HG03039 (cell line): ENCODE measurements at regions not wholly inside any gene's neighbourhood (a gene's known extent, or its start where the extent isn't known, plus 50 kb on each side); places are given as distances from the start of the nearest gene placed in this dataset.

ENCODE experiments used
- ATAC-seq: cut with Tn5 transposase; IDR thresholded peaks from one replicate; pipeline ENCODE4 v1.9.1; 2021; ENCODE audit warnings: mild to moderate bottlenecking, moderate library complexity; ENCODE audit not compliant: unreplicated experiment

DNA sequence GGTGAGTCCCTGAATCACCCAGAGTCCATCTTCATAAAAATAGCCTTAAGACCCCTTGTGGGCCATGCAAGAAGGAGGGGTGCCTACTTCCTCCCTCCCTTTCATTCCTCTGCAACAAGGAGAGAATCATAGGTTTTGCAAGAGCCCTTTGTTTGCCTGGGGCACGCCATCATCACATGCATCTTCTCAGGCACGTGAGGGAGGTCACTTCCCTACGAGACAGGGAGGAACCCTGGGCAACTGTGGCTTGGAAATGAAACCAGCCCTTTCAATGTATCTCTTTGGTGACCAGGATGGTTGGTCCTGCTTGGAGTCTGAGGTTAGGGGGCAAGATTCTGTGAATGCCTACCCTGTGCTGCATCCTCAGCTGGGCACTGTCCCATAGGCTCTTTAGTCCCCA, 194.8 kb downstream of the MAFB start:
- no peak for ATAC-seq

DNA sequence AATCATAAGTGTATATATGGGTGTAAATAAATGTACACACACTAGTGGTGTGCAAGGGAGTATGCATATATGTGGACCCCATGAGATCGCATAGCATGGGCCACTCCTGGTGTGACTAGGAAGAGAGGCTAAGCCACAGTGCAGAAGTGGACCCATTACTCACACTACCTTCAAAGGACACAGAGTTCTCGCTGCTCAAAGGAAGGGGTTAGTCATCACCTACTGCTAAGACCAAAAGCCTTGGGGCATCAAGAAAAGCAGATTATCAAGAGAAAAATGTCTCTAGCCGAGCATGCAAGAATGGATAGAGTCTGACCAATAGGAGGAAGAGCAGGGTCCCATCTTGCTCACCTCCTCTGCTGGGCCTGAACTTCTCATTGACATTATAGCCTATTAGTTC, 195.5 kb downstream of the MAFB start:
- no peak for ATAC-seq

DNA sequence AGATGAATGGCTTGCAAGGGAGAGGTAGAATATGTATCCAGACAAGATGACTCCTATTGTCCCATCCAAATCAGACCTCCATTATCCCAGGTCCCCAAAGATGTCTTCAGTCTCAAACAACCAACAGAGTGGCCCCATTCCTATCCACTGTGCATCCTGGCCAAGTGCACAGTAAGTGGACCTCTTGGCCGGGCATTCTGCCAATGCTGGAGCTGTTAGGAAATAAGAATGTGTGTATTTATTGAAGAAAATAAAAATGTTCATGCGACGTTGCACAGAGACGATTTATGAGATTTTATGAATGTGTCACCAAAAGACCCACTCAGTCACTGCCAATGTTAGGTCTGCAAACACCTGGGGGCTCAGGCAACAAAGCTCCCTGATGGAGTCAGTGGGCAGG, 196.0 kb downstream of the MAFB start:
- no peak for ATAC-seq

DNA sequence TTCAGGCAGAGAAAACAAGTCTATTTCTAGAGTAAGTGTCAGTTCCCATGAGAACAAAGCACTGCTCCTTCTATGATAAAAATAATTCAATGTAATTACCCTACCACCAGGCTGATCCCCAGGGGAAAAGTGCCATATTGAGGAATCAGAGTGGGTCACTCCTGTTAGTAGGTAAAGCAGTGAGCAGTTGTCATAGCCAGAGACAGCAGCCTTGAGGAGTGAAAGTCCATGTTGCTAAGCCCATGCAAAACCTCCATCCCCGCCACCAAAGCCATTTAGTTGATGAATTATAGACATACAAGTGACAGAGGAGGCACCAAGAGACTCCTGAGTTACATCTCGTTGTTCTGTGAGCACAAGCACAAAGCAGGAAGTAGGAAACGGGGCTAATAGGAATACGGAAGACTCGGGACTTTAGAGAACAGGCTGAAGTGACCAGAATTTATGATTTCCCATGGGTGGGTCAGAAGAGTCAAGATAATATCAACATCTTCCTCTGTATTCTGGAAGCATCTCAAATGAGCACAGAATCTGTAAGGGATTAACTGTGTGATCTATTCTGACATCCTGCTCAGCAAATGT, 197.9 kb downstream of the MAFB start:
- no peak for ATAC-seq

DNA sequence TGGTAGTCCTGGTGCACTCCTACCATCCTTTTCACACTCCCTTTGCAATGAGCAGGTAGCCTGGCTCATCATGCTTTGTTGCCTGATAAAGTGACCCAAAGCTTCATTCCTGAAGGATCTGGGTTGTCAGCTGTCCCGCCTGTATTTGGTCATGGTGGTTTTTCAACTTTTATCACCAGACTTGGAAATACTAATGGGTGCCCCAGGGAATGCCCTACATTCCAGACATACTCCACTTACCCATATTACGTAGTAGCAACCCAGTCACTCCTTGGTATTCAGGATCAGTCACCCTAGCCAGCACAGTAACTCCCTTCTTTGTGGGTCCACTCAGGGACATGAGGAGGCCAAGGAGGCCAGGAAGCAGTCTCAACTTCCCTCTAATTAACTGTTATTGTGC, 199.2 kb downstream of the MAFB start:
- no peak for ATAC-seq

DNA sequence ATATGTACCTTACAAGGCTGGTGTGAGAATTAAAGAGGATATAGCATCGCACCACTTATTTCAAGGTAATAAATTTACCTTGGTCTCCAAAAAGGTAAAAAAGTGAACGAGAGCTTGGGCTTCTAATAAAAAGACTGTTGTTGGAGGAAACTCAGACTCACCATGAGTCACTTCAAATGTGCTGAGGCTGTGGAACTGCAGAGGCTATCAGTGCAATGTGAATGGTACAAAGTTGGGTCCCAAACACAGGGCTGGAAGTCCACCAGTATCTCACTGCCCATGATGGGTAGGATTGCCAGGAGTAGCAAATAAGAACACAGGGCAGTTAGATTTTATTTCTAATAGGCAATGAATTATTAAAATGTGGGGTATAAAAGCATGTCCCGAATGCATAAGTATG, 200.6 kb downstream of the MAFB start:
- no peak for ATAC-seq

DNA sequence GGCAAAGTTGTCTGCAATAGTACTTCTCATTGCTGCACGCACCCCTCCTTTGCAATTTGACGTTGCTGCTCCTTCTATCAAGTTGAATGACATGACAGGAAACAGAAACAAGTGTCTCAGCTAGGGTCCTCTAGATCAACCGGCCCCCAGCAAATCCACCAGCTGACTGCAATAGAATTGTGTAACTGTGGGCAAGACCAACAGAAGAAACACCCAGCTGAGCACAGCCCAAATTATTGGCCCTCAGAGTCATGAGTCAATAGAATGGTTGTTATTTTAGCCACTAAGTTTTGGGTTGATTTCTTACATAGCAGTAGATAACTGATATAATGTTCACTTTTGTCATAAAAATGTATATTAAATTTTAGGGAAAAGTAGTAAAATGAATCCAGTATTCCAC, 202.7 kb downstream of the MAFB start:
- ATAC-seq = no peak

DNA sequence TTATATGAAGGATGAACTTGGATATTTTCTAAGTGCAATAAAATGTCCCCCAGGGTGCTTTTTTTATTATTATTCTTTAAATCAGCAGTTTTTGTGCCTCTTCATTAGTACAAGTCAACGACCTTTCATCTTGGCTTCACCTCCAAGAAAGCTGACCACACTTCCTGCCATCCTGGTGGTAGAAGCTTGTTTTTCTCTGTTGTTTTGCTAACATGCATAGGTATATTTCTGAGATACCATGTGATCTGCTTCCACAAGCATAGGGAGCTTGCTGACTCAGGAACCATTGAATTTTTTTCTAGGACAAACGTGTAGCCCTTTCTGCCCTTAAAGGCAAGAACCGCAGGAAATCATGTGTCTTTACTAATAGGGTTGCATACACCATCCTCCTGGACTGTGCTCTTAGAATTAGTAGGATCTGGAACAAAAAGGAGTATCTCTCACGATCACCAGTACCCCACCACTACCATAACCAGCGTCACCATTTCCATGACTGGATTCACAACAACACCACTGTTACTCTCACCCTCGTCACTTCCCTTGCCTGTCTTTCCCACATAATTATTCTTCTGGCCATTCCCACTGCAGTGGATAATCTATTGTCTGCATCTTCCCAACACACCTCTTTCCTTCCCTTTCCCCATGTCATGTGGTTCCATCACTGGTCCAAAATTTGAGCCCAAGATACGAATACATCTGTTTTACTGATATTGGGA, 207.1 kb downstream of the MAFB start:
- no peak for ATAC-seq

DNA sequence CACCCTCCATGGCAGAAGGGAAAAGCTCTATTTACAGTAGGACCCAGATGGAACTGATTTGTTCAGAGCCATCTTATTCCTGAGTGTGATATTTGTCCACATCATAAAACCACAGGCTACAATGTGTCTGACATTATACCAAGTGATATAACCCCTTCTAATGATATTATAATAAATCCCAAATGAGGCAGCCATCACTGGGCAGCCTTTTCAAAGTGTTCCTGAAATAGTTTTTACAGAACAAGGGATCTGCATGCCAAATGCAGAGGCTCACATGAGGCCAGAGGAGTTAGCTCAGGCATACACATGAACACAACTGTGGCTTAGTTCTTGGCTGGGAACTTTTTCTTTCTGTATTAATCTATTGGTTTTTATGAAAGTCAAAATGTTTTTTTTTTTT, 207.7 kb downstream of the MAFB start:
- ATAC-seq = no peak

DNA sequence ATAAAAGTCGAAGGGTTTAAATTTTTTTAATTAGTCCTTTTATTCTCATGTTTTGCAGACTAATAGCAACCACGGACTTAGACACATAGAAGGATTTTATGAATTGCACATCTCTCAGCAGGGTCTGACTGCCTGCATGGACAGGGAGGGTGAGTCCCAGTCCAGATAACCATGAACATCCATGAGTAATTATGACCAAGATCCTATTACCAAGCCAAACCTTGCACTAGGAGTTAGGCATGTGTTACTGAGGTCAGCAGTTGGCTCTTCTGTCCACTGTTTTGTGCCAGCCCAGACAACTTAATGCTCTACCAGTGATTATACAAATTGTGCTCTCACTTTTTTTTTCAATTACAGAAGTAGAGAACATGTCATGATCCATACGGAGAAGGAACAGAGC, 211.2 kb downstream of the MAFB start:
- ATAC-seq = no peak

DNA sequence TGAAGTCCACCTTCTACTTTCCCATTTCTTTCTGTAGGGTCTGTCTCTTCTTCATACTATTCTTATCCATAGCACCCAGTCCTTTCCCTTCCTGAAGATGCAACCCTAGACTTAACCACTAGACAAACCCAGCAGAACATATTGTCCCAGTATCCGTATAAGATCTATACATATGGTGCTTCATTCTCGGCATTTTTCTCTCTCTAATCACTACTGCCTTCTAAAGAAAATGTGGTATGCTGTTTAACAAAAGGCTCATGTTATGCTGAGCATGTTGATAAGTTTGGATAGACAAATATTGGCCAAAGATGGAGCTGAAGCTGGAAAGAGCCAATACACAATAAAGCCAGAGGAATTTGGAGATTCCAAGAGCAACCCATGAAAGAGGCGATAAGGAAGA, 212.6 kb downstream of the MAFB start:
- no peak for ATAC-seq

DNA sequence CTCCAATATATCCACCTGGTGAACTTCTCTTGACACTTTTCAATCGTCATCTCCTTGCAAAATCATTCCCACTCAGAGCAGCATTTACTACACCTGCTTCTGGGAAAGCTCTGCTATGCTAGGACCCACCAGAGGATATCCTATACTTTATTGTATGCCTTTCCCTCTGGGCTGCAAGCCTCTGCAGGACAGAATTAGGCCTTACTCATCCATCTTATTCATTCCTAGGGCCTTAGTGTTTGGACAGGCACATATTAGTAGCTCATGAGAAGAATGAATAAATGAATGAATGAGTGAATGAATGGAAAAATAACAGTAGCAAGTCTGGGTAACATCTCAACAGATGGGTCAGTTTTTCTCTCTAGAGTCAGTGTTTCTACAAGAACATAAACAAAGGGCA, 216.1 kb downstream of the MAFB start:
- ATAC-seq = no peak

DNA sequence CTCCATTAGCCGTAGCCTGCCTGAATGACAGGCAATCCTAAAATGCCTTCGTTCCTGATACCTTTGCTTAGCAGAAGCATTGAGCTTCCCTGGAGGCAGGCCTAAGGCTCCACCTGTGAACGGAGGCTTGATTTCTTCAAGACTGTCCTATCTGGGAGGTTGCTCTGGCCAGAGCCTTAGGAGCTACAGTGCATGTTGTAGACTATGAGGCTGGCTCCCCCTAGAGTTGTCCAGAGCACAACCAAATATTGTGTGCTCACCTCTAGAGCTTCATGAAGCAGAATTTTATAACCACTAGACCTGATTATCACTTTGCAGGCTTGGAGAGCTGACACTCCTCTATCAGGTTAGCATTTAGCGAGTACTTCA, 217.8 kb downstream of the MAFB start:
- no peak for ATAC-seq

DNA sequence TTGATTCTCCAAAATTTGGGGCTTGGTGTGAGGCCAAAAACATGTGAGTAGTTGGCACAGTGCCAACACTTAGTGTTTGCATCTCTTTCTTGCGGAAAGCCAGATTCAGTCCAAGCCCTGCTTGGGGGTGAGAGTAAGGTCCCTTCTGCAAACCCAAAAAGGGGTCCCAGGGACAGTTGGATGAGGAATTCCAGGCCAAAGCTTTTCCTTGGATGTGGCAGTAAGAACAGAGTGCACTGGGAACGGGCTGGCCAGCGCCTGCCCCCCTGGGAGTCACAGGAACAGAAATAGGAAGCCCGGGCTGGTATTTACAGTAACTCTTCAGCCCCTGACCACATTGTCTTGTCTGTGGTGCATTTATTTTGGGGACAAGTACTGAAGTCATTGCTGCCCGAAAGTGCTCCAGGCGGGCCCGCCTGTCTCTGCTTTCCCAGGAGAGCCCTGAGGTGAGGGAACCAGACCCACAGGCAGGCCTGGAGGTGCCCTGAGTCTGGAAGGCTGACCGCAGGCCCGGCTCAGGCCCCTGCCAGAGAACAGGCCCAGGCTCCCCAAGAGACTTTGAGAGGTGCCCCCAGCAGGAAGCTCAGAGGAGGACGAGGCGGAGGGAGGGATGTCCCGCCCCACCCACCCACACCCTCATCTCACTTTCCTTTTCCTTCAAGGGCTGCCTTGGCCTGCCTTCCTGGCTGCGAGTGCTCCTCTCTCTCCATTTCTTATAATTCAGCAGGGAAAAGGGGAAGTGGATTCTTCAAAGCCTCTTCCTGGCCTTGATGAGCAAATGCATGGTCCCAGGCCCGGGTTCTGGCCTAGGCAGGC, 218.4 kb downstream of the MAFB start:
- no peak for ATAC-seq

DNA sequence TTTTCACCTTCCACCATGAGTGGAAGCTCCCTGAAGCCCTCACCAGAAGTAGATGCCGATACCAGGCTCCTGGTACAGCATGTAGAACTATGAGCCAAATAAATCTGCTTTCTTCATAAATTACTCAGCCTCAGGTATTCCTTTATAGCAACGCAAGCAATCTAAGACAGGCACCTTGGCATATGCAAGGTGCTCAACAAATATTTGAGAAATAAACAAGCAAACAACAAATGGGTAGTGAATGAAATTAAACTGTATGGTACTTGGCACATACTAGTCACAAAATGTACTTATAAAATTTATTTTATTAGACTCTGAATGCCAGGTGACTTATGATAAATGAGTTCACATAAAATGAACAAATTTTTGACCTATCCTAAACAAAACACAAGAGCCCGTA, 220.3 kb downstream of the MAFB start:
- no peak for ATAC-seq

DNA sequence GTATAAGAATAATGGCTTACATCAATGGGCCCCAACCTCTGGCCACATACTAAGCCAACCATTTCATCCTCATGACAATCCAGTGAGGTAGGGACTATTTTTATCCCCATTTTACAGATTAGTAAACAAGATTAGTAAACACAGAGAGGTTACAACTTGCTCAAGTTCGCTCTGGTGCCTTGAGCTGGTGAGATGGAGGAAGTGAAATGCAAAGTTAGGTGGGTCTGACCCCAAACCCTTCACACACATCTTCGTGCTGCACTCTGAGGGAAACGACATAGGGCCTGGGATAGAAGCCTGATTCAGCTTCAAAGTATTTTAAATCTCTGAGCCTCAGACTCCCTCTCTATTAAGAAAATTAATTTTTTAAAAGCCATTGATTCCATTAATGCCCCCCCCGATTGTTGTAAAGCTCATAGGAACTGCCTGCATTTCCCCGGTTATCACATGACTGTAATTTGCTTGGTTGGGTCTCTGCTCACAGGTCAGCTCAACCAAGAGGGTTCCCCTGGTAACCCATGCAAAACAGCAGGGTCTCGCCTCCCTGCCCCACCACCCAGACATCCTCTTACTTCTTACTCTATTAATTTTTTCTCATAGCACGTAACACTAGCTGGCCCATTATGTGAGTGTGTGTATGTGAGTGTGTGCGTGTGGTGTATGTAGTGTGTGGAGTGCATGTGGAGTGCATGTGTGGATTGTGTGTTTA, 221.2 kb downstream of the MAFB start:
- ATAC-seq = no peak

DNA sequence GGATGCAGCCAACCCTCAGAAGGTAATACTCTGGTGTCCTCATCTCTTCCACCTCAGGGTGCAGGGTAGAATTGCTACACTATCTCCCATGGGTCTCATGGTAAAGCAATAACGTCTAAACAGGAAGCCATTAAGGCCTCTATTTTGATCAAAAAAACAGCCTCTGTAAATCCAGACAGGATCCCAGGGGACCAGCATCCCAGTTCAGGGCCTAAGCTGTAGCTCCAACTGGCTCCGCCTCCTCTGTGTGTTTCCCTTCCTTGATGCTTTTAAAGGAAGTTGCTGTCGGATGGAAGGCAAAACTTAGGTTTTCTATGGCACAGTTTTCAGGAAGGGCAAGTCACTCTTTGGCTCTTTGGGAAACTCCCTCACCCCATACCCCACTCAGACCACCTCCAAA, 222.0 kb downstream of the MAFB start:
- ATAC-seq = no peak

DNA sequence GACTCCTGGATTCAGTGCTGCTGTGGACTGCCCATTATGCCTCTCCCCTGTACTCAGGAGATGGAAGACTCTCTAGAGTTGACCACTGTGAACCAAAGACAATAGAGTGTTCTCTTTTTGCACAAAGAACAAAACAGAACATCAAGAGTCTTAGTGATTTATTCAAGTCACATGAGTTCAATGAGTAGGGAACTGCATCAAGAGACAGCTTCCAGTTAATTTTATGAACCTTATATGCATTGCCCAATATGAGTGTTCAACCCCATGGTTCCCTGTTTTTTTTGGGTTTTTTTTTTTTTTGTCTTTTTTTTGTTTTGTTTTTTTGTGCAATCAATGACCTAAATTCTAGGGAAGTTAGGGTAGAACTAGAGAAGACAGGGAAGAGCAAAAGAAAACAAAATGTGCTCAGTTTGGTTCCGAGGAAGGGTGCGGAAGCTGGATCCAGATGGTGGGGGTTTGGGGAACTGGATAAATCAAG, 224.3 kb downstream of the MAFB start:
- no peak for ATAC-seq

DNA sequence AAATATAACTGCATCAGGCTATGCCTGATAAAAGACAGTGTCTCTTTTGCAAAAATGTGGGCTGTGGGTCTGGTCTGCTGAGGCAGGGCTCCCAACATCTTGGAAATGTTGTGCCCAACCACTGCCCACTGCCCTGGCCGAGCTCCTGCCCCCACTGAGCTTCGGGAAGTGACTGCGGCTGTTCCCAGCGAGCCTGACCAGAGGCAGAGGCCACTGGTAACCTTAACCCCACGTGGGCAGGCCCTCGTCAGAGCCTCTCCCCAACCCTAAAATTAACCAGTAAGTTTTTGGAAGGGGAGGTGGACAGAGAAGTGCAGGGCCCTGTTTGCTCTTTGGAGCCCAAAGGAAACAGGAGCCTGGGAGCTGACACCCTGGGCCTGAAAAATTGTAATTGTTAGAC, 225.9 kb downstream of the MAFB start:
- ATAC-seq = no peak

DNA sequence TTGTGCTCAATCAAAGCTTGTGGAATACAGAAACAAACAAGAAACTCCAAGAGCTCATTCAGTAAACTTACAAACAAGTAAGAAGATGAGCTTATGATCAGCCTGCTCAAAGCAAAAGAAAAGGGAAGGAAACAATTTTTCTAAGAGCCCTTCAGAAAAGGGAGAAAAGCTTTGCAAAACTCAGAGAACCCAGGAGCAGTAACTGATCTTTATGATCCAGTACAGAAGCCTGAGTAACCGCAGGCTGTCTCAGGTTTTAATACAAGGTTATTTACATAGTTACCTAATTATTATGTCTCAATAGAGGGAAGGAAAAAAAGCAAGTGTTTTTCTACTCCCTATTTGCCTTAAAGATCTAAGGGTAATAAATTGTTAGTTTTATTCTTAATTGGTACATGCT, 226.5 kb downstream of the MAFB start:
- ATAC-seq = no peak

DNA sequence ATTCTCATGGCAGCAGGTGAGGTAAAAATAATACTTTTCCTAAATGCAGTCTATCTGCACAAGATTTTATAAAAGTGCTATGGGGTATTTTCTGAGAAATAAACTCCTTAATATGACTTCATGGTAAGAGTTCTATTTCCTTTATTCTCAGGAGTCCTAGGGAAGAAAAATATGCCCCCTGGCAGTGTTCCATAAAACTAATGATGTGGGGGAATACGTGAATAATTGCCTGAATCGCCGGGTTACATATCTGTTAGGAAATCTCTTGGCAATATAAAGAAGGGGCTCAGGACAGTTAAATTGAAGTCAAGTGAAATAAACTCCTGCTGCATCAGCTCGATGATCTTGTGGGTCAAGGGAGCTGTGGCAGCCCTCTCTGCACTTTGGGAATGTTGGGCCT, 229.7 kb downstream of the MAFB start:
- no peak for ATAC-seq

DNA sequence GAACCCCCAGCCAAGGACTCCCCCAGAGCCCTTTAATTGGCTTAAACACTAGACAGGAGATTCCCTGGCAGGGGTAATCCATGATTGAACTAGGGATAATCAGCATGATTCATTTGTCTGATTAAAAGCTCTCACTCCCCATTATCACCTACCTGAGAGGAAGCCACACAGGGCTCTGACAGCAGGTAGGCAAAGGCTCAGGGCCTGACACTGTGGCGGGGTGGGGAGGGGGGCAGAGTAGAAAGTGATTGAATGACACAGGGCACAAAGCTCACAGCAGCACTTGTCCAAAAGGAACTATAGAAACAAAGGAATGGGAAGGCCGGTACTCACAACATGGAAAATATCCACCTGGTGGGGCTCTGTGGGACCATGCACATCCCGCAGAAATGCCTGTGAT, 231.6 kb downstream of the MAFB start:
- no peak for ATAC-seq
